ENCODE measurements at regions not wholly inside any gene's neighbourhood (a gene's known extent, or its start where the extent isn't known, plus 50 kb on each side); places are given as distances from the start of the nearest gene placed in this dataset.

GRCh38 chr20:19114410-19114809, 98.0 kb upstream of the SLC24A3 start:
- no peak for TF ChIP-seq CTCF (IDR thresholded peaks at IDR 0.05)
- no peak for TF ChIP-seq POLR2A (IDR thresholded peaks at IDR 0.05)

Measured in adrenal gland (tissue), 5 donors.